ENCODE measurements at regions not wholly inside any gene's neighbourhood (a gene's known extent, or its start where the extent isn't known, plus 50 kb on each side); places are given as distances from the start of the nearest gene placed in this dataset.

- Mint-ChIP-seq H3K9me3 (peaks cover under 1% of the 10 kb centered on the region), H3K27ac (no peak overlapping the region), H3K27me3 (ENCODE audit: insufficient read depth) (no peaks in the 10 kb centered on the region), H3K36me3 (ENCODE audit: low read depth) (peaks cover 21% of the 10 kb centered on the region), H3K4me3 (no peak overlapping the region), H3K4me1 (peaks cover 9% of the 10 kb centered on the region)
- H3K4me3 ChIP-seq (ENCODE audit: low read length): no peak overlapping the region
- H3K27ac ChIP-seq (ENCODE audit: low read depth, low read length): no peak overlapping the region
- TF ChIP-seq CTCF (conservative IDR thresholded peaks at IDR 0.05): no peak
- no peaks in the 10 kb centered on the region for H3K4me1 ChIP-seq (ENCODE audit: control insufficient read depth, insufficient read depth, low read length)
- H3K9ac ChIP-seq (ENCODE audit: extremely low read depth, low read length, poor library complexity, severe bottlenecking): no peak overlapping the region
- H3K27me3 ChIP-seq (ENCODE audit: control insufficient read depth, insufficient read depth, low read length, poor library complexity, severe bottlenecking): no peaks in the 10 kb centered on the region
- H3K9me3 ChIP-seq (ENCODE audit: control insufficient read depth, low read length): no peaks in the 10 kb centered on the region
- H3K36me3 ChIP-seq (ENCODE audit: control insufficient read depth, insufficient read depth, low read length): peaks cover 6% of the 10 kb centered on the region
- DNase-seq: no peak
Measured at GRCh38 chr6:95487817-95488216, 89.5 kb upstream of the MANEA start.

DNA sequence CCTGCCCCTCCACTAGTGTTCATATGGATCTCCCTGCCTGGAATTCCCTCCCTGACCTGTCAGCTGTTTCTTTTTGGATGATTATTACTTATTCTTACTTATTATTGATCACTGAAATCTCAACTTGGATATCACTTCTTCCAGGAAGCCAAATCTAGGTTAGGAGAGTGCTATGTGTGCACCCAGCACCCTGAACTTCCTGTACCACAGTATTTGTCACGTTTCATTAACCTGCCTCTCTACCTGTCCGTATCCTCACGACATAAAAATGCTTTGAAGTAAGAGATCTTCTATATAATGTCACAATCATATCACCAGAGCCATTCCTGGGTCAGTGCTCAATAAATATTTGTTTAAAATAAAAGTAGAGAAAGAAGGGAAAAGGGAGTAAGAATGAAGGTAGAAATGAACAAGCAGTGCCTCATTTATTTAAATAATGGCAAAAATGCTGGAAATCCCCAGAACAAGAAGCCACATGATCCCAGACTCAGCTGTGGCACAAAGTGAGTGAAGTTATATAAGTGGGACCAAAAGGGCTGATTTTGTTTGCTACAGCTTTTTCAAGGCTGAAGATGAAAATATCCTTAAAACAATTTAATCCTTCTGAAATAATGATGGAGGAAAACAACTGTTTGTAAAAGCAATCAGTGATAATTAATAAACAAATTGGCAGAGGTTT, 88.0 kb upstream of the MANEA start:
- Histone ChIP-seq H3K27ac (ENCODE audit: low read depth, low read length) (no peak overlapping the region), H3K9ac (ENCODE audit: extremely low read depth, low read length, poor library complexity, severe bottlenecking) (no peak overlapping the region), H3K27me3 (ENCODE audit: control insufficient read depth, insufficient read depth, low read length, poor library complexity, severe bottlenecking) (no peaks in the 10 kb centered on the region), H3K4me3 (ENCODE audit: low read length) (no peak overlapping the region), H3K4me1 (ENCODE audit: control insufficient read depth, insufficient read depth, low read length) (no peaks in the 10 kb centered on the region), H3K9me3 (ENCODE audit: control insufficient read depth, low read length) (no peaks in the 10 kb centered on the region), H3K36me3 (ENCODE audit: control insufficient read depth, insufficient read depth, low read length) (no peaks in the 10 kb centered on the region)
- Mint-ChIP-seq H3K36me3 (ENCODE audit: low read depth) (peaks cover 10% of the 10 kb centered on the region), H3K27ac (no peak overlapping the region), H3K4me3 (no peak overlapping the region), H3K4me1 (peaks cover 9% of the 10 kb centered on the region), H3K27me3 (ENCODE audit: insufficient read depth) (no peaks in the 10 kb centered on the region), H3K9me3 (no peaks in the 10 kb centered on the region)
- DNase-seq: no peak
- WGBS, 2 experiments (ENCODE audit: insufficient coverage in 1 of 2, insufficient read length in 1 of 2): 70% methylated on average over 3 of the region's 3 CpGs; no CpG with 5 or more reads in 1 of the 2 experiments
- TF ChIP-seq CTCF (conservative IDR thresholded peaks at IDR 0.05): no peak

GRCh38 chr6:95496769-95497426, 80.4 kb upstream of the MANEA start:
- no peak overlapping the region for H3K4me3 Mint-ChIP-seq
- Histone ChIP-seq H3K4me1 (ENCODE audit: control insufficient read depth, insufficient read depth, low read length) (no peaks in the 10 kb centered on the region), H3K36me3 (ENCODE audit: control insufficient read depth, insufficient read depth, low read length) (peaks cover 64% of the 10 kb centered on the region), H3K4me3 (ENCODE audit: low read length) (peak overlapping the region; percentile 43), H3K9me3 (ENCODE audit: control insufficient read depth, low read length) (peaks cover 69% of the 10 kb centered on the region), H3K27me3 (ENCODE audit: control insufficient read depth, insufficient read depth, low read length, poor library complexity, severe bottlenecking) (no peaks in the 10 kb centered on the region), H3K27ac (ENCODE audit: low read depth, low read length) (no peak overlapping the region), H3K9ac (ENCODE audit: extremely low read depth, low read length, poor library complexity, severe bottlenecking) (no peak overlapping the region)
- H3K27ac Mint-ChIP-seq: no peak overlapping the region
- DNase-seq: no peak
- H3K9me3 Mint-ChIP-seq: peaks cover 48% of the 10 kb centered on the region
- no peak for TF ChIP-seq CTCF (conservative IDR thresholded peaks at IDR 0.05)
- peaks cover 49% of the 10 kb centered on the region for H3K36me3 Mint-ChIP-seq (ENCODE audit: low read depth)
- 95 to 100% methylated on average over 8 to 28 of the region's 28 CpGs for WGBS, 2 experiments (ENCODE audit: insufficient coverage in 1 of 2, insufficient read length in 1 of 2)
- H3K27me3 Mint-ChIP-seq (ENCODE audit: insufficient read depth): no peaks in the 10 kb centered on the region
- H3K4me1 Mint-ChIP-seq: peaks cover 6% of the 10 kb centered on the region
